Left ventricle myocardium superior (tissue), 1 donor: ENCODE measurements at regions not wholly inside any gene's neighbourhood (a gene's known extent, or its start where the extent isn't known, plus 50 kb on each side); places are given as distances from the start of the nearest gene placed in this dataset.
"Not testable (repeated sequence)": the region's sequence is repeated elsewhere in the genome, so short reads cannot be mapped to it uniquely, and the experiment has no call there.

Experiments
- ATAC-seq: fragments of 200-7000 bp; cut with Tn5 transposase; one replicate; pipeline ENCODE4 v1.9.1; 2020; ENCODE audit warnings: mild to moderate bottlenecking, moderate library complexity
- DNase-seq: peaks from one replicate; pipeline ENCODE4 v3.0.0-alpha.2; 2020
- intact Hi-C: fragments of 100-400 bp; cut with micrococcal nuclease; formaldehyde crosslinking; loops from one replicate; pipeline ENCODE4 v1.11.0; 2022
- donor health status: DM: no; HTN: yes; CAD: no; lungs with severe emphysema.

DNA sequence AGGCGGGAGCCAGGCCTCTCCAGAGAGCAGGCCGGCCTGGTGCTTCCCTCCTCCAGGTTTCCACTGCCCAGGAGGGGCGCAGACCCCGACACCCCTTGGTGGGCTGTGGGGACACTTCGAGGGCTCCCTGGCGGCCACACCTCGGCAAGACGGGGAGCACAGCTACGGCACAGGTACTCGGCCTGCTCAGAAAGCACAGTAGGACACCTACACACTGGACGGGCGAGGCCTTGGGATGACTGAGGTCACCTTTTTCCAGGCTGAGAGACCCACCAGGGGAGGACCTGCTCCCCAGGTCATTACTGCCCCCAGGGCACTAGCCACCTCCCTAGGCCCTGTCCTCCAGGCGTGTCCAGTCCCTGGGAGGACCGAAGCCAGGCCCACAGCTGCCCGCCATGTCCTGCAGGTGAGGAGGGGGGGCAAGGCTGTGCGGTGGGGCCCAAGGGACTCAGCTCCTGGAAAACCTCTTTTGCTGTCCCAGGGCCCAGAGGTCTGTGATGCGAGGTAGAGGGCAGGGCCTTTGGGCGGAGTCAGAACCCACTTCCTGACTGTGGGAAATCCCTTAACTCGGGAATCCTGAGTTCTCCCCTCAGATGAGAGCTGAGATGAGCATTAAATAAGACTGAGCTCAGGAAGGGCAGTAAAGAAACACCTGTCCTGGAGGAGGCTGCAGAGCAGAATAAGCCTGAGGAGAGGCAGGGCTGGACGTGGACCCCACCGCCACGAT is 126.1 kb upstream of the MTLN start:
- DNase-seq, intact Hi-C loops, ATAC-seq: not testable (repeated sequence)

DNA sequence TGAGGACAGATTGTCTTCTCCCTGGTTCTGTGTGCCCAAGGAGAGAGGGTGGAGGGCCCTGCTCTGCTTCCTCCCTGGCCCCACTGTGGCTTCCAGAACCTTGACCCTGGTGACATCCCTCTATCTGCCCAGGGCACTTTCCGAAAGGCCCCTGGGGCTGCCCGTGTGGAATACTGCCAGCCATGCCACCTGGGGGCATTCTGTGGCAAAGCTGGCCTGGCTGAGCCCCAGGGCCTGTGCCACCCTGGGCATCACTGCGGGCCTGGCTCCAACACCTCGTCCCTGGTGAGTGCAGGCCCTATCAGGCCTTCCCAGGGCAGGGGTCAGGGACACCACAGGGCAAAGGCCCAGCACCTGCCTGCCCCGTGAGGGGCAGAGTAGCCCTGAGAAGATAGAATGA is 123.7 kb upstream of the MTLN start:
- intact Hi-C loops, DNase-seq, ATAC-seq: not testable (repeated sequence)

DNA sequence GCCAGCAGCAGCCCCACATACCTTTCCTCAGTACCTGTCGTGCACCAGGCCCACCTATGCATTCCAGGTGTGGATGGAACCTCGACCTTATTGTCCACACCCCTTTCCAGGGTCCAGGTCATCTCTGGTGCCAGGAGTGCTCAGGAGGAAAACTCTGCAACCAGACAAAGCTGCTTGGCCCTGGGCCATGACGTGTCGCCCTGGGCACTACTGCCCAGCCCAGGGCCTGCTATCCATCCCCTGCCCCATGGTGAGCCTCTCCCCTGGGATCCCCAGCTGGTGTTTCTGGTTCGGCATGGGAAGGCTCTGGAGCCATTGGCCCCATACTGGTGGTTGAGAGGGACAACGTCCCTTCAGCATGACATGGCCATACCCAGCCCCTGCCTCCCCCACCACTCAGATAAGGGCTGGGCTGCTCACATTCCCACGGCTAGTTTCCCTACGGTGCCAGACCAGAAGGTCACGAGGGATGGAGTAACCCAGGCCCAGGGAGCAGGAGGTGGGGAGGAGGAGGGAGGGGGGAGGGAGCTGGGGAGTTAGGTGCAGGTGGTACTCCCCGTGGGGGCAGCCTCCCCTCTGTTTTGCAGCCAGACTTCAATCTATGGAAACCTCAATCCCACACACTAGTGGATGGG is 123.2 kb upstream of the MTLN start:
- intact Hi-C loops, DNase-seq, ATAC-seq: not testable (repeated sequence)

DNA sequence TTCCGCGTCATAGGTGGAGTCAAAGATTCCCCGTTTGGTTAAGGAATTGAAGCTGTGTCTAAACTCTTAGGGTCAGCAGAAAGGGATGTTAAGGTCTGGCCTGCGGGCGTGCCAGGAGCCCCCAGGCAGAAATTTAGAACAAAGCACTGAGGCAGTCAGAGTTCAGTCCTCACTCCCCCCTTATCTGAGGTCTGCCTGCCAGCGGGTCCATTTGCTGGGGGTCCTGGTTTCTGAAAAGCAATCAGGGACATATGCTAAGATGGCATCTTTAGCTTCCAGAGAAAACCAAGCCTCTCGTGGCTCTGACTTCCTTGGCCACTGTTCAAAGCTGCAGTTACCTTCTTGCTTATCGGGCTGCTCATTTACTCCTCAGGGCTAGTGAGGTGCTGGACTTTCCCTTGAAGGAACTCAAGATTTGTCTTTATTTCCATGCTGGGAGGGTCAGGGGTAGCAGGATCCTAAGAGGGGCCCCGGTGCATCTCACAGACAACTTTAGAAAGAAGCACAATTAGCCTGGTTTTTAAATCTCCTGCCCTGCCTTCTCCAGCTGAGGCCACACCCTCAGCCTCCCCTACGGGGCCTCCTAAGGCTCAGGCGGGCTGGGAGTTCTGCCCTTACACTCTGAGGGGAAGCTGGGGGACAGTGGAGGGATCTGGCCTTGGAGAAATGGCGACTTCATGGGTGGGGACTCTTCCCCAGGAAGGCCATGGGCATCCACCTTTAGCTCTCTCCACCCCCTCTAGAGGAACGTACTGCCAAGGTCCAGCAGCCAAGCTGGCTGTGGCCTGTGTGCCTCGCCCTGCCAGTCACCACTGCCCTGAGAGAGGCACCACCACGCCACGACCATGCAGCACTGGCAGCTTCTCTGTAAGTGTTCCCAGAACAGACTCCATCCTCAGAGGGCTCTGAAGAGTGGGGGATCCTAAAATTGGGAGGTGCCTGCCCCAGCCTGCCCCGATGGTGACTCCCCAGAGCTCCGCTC is 121.1 kb upstream of the MTLN start:
- DNase-seq, intact Hi-C loops, ATAC-seq: not testable (repeated sequence)

DNA sequence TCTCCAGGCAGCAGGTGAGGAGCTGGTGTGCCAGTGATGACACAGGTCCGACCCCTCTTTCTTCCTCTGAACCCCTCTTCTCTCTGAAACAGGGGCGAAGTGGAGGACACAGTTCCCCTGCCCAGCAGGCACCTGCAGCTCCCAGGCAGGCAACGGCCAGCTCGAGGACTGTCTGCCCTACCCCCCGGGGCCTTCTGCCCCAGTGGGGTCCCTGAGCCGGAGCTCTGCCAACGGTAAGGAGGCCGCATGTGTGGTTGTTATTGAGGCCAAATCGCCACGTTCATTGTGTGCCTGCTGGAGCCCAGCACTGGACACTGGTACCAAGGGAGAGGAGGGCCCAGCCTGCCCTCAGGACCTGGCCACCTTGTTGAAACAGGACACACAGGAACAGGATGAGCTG is 119.3 kb upstream of the MTLN start:
- ATAC-seq, DNase-seq, intact Hi-C loops: not testable (repeated sequence)

DNA sequence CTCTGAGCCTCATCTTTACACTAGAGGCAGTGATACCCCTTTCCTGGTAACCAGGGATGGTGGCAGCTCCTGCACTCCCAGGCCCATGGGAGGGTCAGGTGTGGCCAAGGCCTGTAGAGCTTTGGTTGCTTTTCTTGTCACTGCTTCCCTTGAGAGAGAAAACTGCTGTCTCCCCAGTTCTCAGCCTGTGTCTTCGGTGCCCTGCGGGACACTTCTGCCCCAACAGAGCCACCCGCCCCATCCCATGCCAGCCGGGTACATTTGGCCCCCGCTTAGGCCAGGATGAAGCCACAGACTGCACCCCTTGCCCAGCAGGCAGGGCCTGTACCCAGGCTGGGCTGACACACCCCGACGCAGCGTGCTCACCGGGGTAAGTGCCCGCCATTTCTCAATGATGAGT is 117.4 kb upstream of the MTLN start:
- DNase-seq, ATAC-seq, intact Hi-C loops: not testable (repeated sequence)

DNA sequence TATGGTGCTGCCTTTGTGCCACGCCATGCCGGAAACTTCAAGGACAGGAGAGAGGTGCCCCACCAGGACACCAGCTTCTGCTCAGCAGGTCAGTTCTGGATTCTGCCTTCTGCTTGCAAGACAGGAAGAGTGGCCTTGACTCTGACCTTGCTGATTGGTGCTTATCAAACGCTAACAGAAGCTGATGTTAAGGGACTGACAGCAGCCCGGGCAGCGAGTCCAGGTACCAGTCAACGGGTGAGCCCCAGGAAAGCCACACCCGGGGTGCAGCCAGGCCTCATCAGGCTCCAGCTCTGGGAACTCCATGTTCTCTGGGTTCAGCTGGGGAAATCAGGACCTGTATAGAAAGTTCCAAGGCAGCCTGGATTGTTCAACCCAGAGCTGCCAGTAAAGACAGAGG is 116.8 kb upstream of the MTLN start:
- DNase-seq, intact Hi-C loops: not testable (repeated sequence)
- peak; percentile 38 for ATAC-seq

DNA sequence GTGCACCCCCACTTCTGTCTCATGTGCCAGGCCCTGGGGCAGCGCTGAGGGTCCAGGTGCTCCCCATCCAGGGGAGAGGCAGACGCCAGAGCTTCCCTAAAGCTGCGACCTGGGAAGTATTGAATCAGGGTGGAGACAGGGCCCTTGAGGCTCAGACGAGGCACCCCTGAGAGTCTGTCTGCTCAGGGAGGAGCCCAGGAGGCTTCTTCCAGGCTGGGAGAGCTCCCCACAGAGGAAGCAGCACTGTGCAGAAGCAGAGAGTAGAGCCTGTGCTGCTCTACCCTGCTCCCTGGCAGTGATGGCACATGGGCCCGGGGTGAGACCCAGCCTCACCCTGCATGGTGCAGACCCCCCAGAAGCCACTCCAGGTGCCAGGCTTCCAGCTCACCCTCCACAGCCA is 116.3 kb upstream of the MTLN start:
- DNase-seq, intact Hi-C loops: not testable (repeated sequence)
- ATAC-seq = peak; percentile 18

DNA sequence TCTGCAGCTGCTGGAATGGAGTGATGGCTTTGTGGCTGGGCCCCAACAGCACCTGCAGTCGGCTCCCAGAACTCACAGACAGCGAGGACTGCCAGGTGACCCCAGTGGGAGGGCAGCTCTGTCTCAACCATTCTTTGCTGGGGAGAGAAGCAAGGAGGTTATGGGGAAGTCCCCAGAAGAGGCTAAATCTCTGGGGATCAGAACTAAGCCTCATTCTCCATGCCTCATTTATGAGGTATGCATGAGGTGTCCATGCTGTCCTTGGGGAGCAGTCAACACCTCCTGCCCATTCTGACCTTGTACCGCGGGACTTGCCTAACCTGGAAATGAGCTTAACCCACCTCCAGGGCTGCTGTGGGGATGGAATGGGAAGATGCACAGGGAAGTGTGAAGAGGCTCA is 111.5 kb upstream of the MTLN start:
- ATAC-seq, DNase-seq, intact Hi-C loops: not testable (repeated sequence)

DNA sequence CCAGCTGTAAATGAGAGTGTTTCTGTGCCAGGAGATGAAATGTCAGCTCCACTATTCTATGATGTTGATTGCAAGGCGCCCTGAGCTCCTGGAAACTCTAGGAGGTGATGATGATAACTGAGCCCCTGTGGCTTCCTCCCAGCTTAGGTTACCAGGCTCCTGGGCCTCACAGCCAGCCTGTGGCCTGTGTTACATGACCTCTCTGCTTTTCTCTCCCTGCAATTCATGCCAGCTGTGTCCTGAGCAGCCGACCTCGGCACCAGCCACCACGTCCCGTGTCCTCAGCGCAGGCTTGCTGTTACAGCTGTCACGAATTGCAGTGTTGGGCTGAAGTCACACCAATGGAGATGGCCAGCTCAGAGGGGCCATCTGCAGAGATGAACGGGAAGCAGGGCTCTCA is 110.2 kb upstream of the MTLN start:
- intact Hi-C loops, DNase-seq, ATAC-seq: not testable (repeated sequence)

DNA sequence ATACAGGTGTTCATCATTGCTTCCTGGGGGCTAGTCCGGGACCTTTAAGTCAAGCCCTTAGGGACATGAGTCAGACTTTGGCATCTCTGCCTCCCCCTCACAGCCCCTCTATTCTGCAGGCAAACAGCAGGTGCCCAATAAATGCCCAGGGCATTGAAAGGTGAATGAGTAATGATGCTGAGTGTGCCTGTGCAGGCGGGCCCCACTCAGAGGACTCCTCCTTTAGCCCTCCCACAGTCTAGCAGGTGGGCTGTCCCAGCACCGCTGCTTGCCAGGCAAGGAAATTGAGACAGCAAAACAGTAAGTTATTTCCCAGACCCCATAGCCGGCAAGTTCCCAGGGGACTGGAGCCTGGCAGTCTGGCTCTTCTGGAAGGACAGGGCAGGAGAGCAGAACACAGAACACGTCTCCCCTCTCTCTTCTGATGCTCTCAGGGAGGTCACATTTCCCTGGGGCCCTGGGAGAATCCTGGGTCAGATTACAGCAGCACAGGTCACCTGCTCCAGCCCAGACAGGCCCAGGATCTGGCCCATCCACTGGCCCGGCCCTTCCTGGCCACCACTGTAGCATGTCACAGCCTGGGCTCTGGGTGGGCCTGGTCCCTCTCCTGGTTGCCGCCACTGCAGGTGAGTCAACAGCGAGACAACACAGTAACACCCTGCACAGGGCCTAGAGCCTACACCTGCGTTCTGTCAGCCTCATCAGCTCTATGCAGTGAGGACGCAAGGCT is 108.7 kb upstream of the MTLN start:
- ATAC-seq, intact Hi-C loops: not testable (repeated sequence)

DNA sequence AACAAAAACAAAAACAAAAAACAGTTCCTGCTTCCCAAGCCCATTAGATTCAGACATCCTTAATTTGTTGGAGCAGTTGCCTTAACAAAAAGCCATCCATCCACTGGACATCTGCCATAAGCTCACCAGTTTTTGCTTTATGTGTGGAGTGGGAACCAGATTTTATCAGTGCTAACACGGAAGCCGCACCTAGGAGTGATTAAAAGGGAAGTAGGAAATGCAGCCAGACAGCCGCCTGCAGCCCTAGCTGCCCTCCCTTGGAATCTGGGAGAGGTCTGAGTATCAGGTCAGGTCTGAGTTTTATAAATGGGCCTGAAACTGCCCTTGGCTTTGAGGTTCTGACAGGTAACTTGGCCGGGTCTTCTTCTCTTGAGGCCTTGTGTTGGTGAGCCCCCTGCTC is 106.6 kb upstream of the MTLN start:
- not testable (repeated sequence) for DNase-seq
- peak; percentile 50 for ATAC-seq

More for the DNA sequence above, 108.7 kb upstream of the MTLN start:
- DNase-seq = not testable (repeated sequence)

DNA sequence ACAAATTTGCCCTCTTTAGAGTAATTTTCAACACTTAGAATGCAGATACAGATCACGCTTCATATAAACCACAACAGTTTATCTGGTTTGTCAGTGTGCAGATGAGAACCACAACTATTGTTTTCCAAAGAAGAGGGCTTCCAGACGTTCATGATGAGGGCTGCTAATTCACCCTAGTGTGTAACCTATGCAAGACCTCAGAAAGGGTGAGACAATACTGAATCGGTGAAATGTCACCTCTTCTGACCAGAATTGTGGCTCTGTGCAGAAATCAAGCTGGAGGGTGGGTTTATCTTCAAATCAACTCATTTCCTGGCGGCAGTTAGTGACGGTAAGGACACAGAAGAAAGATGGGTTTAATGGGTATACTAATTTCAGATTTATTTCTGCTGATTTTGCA is 105.0 kb upstream of the MTLN start:
- DNase-seq, intact Hi-C loops, ATAC-seq: not testable (repeated sequence)

More for the DNA sequence above, 106.6 kb upstream of the MTLN start:
- intact Hi-C loops = not testable (repeated sequence)

DNA sequence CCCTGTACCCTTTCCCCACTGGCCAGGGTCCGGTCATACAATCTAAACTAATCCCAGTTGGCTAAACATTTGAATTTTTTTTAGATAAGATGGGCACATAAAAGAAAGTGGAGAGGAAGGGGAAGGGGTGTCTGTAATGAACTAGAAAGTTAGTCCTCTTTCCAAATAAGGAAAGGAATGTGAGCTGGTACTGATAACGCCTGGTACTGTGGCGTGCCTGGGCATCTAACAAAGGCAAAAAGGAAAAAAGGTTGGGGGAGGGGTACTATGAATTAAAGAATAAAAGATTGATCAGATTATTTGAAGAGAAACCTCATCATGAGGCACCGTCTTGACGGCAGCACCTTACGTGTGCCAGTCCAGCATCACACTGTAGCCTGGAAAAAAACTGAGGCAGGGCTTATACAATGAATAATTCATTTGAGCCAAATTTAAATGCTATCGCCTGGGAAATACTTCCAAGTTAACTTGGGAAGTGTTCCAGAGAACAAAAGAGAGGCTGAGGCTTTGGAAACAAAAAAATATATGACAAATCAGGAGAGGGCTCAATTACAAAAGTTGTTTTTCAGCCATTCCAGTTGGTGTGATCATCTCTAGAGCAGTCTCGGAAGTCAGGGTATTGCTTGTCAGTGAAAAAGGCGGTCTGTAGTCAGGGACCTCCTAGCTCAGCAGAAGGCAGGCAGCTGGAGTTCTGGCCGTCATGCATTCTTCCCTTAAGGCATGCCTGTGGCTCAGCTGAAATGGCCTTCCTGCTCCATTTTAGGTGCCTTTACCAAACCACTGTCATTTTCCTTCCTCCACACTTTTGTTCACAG is 103.9 kb upstream of the MTLN start:
- intact Hi-C loops, DNase-seq: not testable (repeated sequence)
- peak; percentile 91 for ATAC-seq

DNA sequence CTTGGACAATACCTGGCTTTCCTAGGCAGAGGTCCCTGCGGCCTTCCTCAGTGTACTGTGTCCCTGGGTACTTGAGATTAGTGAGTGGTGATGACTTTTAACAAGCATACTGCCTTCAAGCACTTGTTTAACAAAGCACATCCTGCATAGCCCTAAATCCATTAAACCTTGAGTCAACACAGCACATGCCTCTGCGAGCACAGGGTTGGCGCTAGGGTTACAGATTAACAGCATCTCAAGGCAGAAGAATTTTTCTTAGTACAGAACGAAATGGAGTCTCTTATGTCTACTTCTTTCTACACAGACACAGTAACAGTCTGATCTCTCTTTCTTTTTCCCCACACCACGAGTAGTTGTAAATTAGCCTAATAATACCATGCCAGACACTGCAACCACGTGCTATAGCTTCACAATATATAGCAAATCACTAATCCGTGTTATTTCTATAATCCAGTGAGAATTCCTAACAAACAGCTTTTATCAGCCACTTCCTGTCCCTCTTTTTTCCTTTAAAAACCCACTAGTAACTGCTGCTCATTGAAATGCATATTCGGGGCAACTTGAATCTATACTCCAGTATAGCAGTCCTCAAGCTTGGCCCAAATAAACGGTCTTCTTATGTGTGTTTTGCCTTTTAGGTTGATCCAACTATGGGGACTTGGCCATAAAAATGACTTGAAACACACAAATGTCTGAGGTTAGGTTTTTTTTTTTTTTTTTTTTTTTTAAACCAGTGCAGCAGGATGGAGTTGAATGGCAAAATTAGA is 102.9 kb upstream of the MTLN start:
- DNase-seq, intact Hi-C loops, ATAC-seq: not testable (repeated sequence)

DNA sequence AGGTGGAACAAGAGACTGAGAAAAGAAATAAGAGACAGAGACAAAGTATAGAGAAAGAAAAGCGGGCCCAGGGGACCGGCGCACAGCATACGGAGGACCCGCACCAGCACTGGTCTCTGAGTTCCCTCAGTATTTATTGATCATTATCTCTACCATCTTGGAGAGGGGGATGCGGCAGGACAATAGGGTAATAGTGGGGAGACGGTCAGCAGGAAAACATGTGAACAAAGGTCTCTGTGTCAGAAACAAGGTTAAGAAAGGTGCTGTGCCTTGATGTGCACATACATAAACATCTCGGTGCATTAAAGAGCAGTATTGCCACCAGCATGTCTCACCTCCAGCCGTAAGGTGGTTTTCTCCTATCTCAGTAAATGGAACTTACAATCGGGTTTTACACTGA is 102.1 kb upstream of the MTLN start:
- DNase-seq, ATAC-seq, intact Hi-C loops: not testable (repeated sequence)

DNA sequence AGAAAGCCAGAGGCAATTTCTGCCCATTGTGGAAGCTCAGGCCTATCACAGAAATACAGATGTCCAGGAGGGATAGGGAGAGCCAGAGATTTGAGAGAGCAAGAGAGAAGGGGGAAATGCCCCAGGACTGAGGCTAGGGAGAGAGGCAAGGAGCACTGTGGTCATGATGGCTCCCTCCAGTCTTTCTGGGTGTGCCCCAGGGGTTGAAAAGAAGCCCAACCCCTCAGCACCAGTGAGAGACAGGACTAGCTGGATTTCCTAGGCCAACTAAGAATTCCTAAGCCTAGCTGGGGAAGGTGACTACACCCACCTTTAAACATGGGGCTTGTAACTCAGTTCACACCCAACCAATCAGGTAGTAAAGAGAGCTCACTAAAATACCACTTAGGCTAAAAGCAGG is 100.7 kb upstream of the MTLN start:
- DNase-seq, ATAC-seq, intact Hi-C loops: not testable (repeated sequence)
